ENCODE measurements at regions not wholly inside any gene's neighbourhood (a gene's known extent, or its start where the extent isn't known, plus 50 kb on each side); places are given as distances from the start of the nearest gene placed in this dataset.
"Not testable (repeated sequence)": the region's sequence is repeated elsewhere in the genome, so short reads cannot be mapped to it uniquely, and the experiment has no call there.

- DNase-seq (ENCODE audit: low read depth in 2 of 2) = no peak
Observed at GRCh38 chr6:816510-817084, 123.7 kb upstream of the EXOC2 start.

- no peak for DNase-seq (ENCODE audit: low read depth in 2 of 2)
Observed at GRCh38 chr6:815348-815738, 122.4 kb upstream of the EXOC2 start.

GRCh38 chr6:814378-815347, 121.7 kb upstream of the EXOC2 start:
- DNase-seq (ENCODE audit: low read depth in 2 of 2) = no peak

- DNase-seq (ENCODE audit: low read depth in 2 of 2) = no peak
Observed at GRCh38 chr6:811831-812230, 118.9 kb upstream of the EXOC2 start.

GRCh38 chr6:811191-811590, 118.3 kb upstream of the EXOC2 start:
- DNase-seq (ENCODE audit: low read depth in 2 of 2) = no peak

GRCh38 chr6:804771-805170, 111.8 kb upstream of the EXOC2 start:
- DNase-seq (ENCODE audit: low read depth in 2 of 2) = no peak

GRCh38 chr6:804317-804716, 111.4 kb upstream of the EXOC2 start:
- DNase-seq (ENCODE audit: low read depth in 2 of 2) = no peak

- DNase-seq (ENCODE audit: low read depth in 2 of 2) = no peak
Observed at GRCh38 chr6:803191-803977, 110.4 kb upstream of the EXOC2 start.

GRCh38 chr6:802701-803100, 109.8 kb upstream of the EXOC2 start:
- DNase-seq (ENCODE audit: low read depth in 2 of 2) = no peak

- DNase-seq (ENCODE audit: low read depth in 2 of 2) = not testable (repeated sequence)
Observed at GRCh38 chr6:802223-802622, 109.3 kb upstream of the EXOC2 start.

GRCh38 chr6:799769-800168, 106.8 kb upstream of the EXOC2 start:
- no peak for DNase-seq (ENCODE audit: low read depth in 2 of 2)

GRCh38 chr6:797479-798077, 104.6 kb upstream of the EXOC2 start:
- DNase-seq (ENCODE audit: low read depth in 2 of 2) = peak in 1 of 2 donors; percentile 3

GRCh38 chr6:795046-795685, 102.2 kb upstream of the EXOC2 start:
- DNase-seq (ENCODE audit: low read depth in 2 of 2) = no peak

- DNase-seq (ENCODE audit: low read depth in 2 of 2) = no peak
Observed at GRCh38 chr6:793261-793660, 100.3 kb upstream of the EXOC2 start.

GRCh38 chr6:792662-793061, 99.7 kb upstream of the EXOC2 start:
- DNase-seq (ENCODE audit: low read depth in 2 of 2) = no peak

- DNase-seq (ENCODE audit: low read depth in 2 of 2) = no peak
Observed at GRCh38 chr6:788058-788457, 95.1 kb upstream of the EXOC2 start.

GRCh38 chr6:786946-787763, 94.2 kb upstream of the EXOC2 start:
- no peak for DNase-seq (ENCODE audit: low read depth in 2 of 2)

- no peak for DNase-seq (ENCODE audit: low read depth in 2 of 2)
Observed at GRCh38 chr6:783966-784735, 91.2 kb upstream of the EXOC2 start.

GRCh38 chr6:782141-782540, 89.2 kb upstream of the EXOC2 start:
- DNase-seq (ENCODE audit: low read depth in 2 of 2) = no peak
